Fibroblast of lung (primary cell): ENCODE measurements at regions not wholly inside any gene's neighbourhood (a gene's known extent, or its start where the extent isn't known, plus 50 kb on each side); places are given as distances from the start of the nearest gene placed in this dataset.
A peak's percentile ranks its signal among the peaks of the same experiment; 100 is the strongest.

ENCODE experiments used
- DNase-seq, 2 donors: peaks; one replicate each; pipeline versions ENCODE4 v3.0.0 to v3.0.0-alpha.2; 2010; ENCODE audit warnings: low read depth in 2 of 2
- H2AFZ ChIP-seq: 2 replicates; pipeline ENCODE4 v1.5.1; 2012; ENCODE audit warnings: low read length, control low read depth, inconsistent platforms
- H3K27ac ChIP-seq: 2 replicates; pipeline ENCODE4 v1.5.1; 2011; ENCODE audit warnings: low read length, control low read depth; ENCODE audit not compliant: insufficient read depth
- H3K27me3 ChIP-seq: 2 replicates; pipeline ENCODE4 v1.5.1; 2011; ENCODE audit warnings: mild to moderate bottlenecking, low read length; ENCODE audit not compliant: control insufficient read depth, insufficient read depth
- H3K36me3 ChIP-seq: 2 replicates; pipeline ENCODE4 v1.5.1; 2011; ENCODE audit warnings: low read length; ENCODE audit not compliant: control insufficient read depth, insufficient read depth
- H3K4me1 ChIP-seq: 2 replicates; pipeline ENCODE4 v1.5.1; 2011; ENCODE audit warnings: low read length; ENCODE audit not compliant: control insufficient read depth, insufficient read depth; ENCODE audit errors: extremely low read depth
- H3K4me2 ChIP-seq: 2 replicates; pipeline ENCODE4 v1.5.1; 2011; ENCODE audit warnings: low read length, control low read depth; ENCODE audit not compliant: insufficient read depth; ENCODE audit errors: extremely low read depth
- H3K4me3 ChIP-seq, 4 experiments: fragments of 200-600 bp in 1 of 4; sonication (generic) in 1 of 4; replicated peaks in 1 of 4; 2 replicates each; pipeline ENCODE4 v1.5.1; 2011 to 2016; ENCODE audit warnings: low read length in 4 of 4, low read depth in 3 of 4, mild to moderate bottlenecking in 3 of 4, control low read depth in 2 of 4, inconsistent platforms in 1 of 4, mixed read lengths in 1 of 4; ENCODE audit not compliant: insufficient read depth in 1 of 4; ENCODE audit errors: control extremely low read depth in 1 of 4
- H3K79me2 ChIP-seq: 2 replicates; pipeline ENCODE4 v1.5.1; 2012; ENCODE audit warnings: mild to moderate bottlenecking, low read length, inconsistent platforms; ENCODE audit not compliant: control insufficient read depth, insufficient read depth
- H3K9ac ChIP-seq: 2 replicates; pipeline ENCODE4 v1.5.1; 2011; ENCODE audit warnings: mild to moderate bottlenecking, low read length, control low read depth; ENCODE audit not compliant: insufficient read depth
- H3K9me3 ChIP-seq: 2 replicates; pipeline ENCODE4 v1.5.1; 2012; ENCODE audit warnings: low read depth, low read length; ENCODE audit not compliant: control insufficient read depth, insufficient read depth
- H4K20me1 ChIP-seq: 2 replicates; pipeline ENCODE4 v1.5.1; 2011; ENCODE audit warnings: low read length; ENCODE audit not compliant: control insufficient read depth, insufficient read depth; ENCODE audit errors: extremely low read depth
- EZH2 ChIP-seq: IDR thresholded peaks from 2 replicates; pipeline ENCODE4 v1.5.1; 2012; ENCODE audit warnings: low read length, control low read depth, mild to moderate bottlenecking; ENCODE audit errors: missing control alignments
- TF ChIP-seq, protein P1 (sequence below), 2 donors: IDR thresholded peaks in 1 of 2; conservative IDR thresholded peaks in 1 of 2; 1 replicate in 1 of 2; 2 replicates in 1 of 2; pipeline ENCODE4 v1.5.1; 2011 to 2012; ENCODE audit warnings: low read length in 2 of 2, control low read depth in 1 of 2, inconsistent platforms in 1 of 2, low read depth in 1 of 2, mild to moderate bottlenecking in 1 of 2

- no peak for TF ChIP-seq EZH2
- TF ChIP-seq, protein P1, sequence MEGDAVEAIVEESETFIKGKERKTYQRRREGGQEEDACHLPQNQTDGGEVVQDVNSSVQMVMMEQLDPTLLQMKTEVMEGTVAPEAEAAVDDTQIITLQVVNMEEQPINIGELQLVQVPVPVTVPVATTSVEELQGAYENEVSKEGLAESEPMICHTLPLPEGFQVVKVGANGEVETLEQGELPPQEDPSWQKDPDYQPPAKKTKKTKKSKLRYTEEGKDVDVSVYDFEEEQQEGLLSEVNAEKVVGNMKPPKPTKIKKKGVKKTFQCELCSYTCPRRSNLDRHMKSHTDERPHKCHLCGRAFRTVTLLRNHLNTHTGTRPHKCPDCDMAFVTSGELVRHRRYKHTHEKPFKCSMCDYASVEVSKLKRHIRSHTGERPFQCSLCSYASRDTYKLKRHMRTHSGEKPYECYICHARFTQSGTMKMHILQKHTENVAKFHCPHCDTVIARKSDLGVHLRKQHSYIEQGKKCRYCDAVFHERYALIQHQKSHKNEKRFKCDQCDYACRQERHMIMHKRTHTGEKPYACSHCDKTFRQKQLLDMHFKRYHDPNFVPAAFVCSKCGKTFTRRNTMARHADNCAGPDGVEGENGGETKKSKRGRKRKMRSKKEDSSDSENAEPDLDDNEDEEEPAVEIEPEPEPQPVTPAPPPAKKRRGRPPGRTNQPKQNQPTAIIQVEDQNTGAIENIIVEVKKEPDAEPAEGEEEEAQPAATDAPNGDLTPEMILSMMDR (conservative IDR thresholded peaks at IDR 0.05 in 1 of 2, IDR thresholded peaks at IDR 0.05 in 1 of 2; ENCODE audit: low read depth in 1 of 2, low read length in 2 of 2): no peak
- no peak overlapping the region for H3K9ac ChIP-seq
- H3K9me3 ChIP-seq: no peaks in the 10 kb centered on the region
- H3K4me3 ChIP-seq: no peak overlapping the region
- no peak overlapping the region for H2AFZ ChIP-seq
- H4K20me1 ChIP-seq: no peaks in the 10 kb centered on the region
- H3K4me2 ChIP-seq: no peak overlapping the region
- DNase-seq: peak; percentile 14 to 31
- H3K4me1 ChIP-seq: no peaks in the 10 kb centered on the region
- no peaks in the 10 kb centered on the region for H3K27me3 ChIP-seq
- no peaks in the 10 kb centered on the region for H3K36me3 ChIP-seq
- no peaks in the 10 kb centered on the region for H3K79me2 ChIP-seq
- H3K27ac ChIP-seq: no peak overlapping the region
Measured at GRCh38 chr13:86932776-86933334, 738.3 kb upstream of the SLITRK5 start.

DNA sequence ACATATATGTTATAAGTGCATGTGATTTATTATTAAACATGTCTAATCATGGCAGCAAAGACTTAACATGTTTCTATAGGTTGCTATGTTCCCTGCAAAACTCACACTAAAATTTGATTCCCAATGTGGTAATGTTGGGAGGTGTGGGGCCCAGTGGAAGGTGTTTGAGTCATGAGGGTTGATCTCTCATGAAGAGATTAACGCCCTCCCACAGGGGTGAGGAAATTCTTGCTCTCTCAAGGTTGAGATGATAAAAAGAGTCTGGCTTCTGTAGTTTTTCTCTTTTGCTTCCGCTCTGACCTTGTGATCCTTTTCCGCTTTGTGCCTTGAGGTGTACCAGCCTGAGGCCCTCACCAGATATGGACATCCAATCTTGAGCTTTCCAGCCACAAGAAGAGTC is 737.5 kb upstream of the SLITRK5 start:
- Histone ChIP-seq H3K79me2 (no peaks in the 10 kb centered on the region), H3K27me3 (no peaks in the 10 kb centered on the region), H2AFZ (no peak overlapping the region), H4K20me1 (no peaks in the 10 kb centered on the region), H3K36me3 (no peaks in the 10 kb centered on the region), H3K4me1 (no peaks in the 10 kb centered on the region), H3K9me3 (no peaks in the 10 kb centered on the region), H3K27ac (no peak overlapping the region), H3K4me3 (no peak overlapping the region), H3K9ac (no peak overlapping the region), H3K4me2 (no peak overlapping the region)
- no peak for DNase-seq
- TF ChIP-seq EZH2: no peak
- TF ChIP-seq, protein P1 (conservative IDR thresholded peaks at IDR 0.05 in 1 of 2, IDR thresholded peaks at IDR 0.05 in 1 of 2; ENCODE audit: low read depth in 1 of 2, low read length in 2 of 2): no peak

DNA sequence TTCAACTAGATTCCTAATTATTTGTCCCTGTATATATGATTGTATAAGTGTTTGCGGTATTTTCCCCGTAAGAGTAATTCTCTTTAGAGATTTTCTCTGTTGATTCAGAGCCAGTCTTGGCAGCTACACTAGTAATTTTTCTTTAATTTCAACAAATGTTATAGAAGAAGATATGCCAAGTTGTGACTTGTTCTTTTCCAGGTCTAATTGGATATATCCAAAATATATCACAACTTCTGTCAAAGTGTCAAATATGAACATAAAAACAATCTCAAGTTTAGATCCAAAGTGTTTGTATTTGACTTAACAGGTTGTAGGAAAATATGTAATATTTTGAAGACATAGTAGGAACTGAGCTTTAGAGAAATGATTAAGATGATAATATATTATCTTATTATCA is 733.9 kb upstream of the SLITRK5 start:
- no peak for DNase-seq
- Histone ChIP-seq H3K4me2 (no peak overlapping the region), H3K9me3 (no peaks in the 10 kb centered on the region), H2AFZ (no peak overlapping the region), H3K36me3 (no peaks in the 10 kb centered on the region), H3K9ac (no peak overlapping the region), H3K27me3 (no peaks in the 10 kb centered on the region), H3K4me3 (no peak overlapping the region), H3K27ac (no peak overlapping the region), H3K4me1 (no peaks in the 10 kb centered on the region), H4K20me1 (no peaks in the 10 kb centered on the region), H3K79me2 (no peaks in the 10 kb centered on the region)
- TF ChIP-seq, protein P1 (conservative IDR thresholded peaks at IDR 0.05 in 1 of 2, IDR thresholded peaks at IDR 0.05 in 1 of 2; ENCODE audit: low read depth in 1 of 2, low read length in 2 of 2): no peak
- no peak for TF ChIP-seq EZH2
